ENCODE measurements at regions not wholly inside any gene's neighbourhood (a gene's known extent, or its start where the extent isn't known, plus 50 kb on each side); places are given as distances from the start of the nearest gene placed in this dataset.
A peak's percentile ranks its signal among the peaks of the same experiment; 100 is the strongest.

- WGBS, 4 donors, result 72 to 82% (median 73%) methylated on average over 3 of the region's 3 CpGs
- DNase-seq, result no peak
- intact Hi-C loops (cut with DNase I), result no loop called here
These were observed 331.7 kb upstream of the ADGRL3 start for GRCh38 chr4:60868232-60868960.

GRCh38 chr4:60879135-60879701 lies 320.9 kb upstream of the ADGRL3 start:
- intact Hi-C loops (cut with DNase I), result no loop called here
- WGBS, 4 donors, result 66 to 85% (median 82%) methylated on average over 1 of the region's 1 CpG
- ATAC-seq, result no peak
- Histone ChIP-seq H3K4me3 (no peak overlapping the region), H3K27ac (no peak overlapping the region), H3K9me3 (peaks cover 0 to 20% (median 4%) of the 10 kb centered on the region in 12 donors), H3K27me3 (no peaks in the 10 kb centered on the region), H3K4me1 (no peaks in the 10 kb centered on the region), H3K36me3 (no peaks in the 10 kb centered on the region)
- DNase-seq, result no peak
- no peak for TF ChIP-seq CTCF (IDR thresholded peaks at IDR 0.05)
- TF ChIP-seq POLR2A (IDR thresholded peaks at IDR 0.05), result no peak

More at GRCh38 chr4:60868232-60868960, 331.7 kb upstream of the ADGRL3 start:
- Histone ChIP-seq H3K27me3 (no peaks in the 10 kb centered on the region), H3K4me1 (no peaks in the 10 kb centered on the region), H3K27ac (no peak overlapping the region), H3K4me3 (peak overlapping the region in 1 of 12 donors; percentile 3), H3K36me3 (no peaks in the 10 kb centered on the region), H3K9me3 (no peaks in the 10 kb centered on the region)
- no peak for TF ChIP-seq POLR2A (IDR thresholded peaks at IDR 0.05)
- TF ChIP-seq CTCF (IDR thresholded peaks at IDR 0.05), result no peak
- ATAC-seq, result no peak

DNA sequence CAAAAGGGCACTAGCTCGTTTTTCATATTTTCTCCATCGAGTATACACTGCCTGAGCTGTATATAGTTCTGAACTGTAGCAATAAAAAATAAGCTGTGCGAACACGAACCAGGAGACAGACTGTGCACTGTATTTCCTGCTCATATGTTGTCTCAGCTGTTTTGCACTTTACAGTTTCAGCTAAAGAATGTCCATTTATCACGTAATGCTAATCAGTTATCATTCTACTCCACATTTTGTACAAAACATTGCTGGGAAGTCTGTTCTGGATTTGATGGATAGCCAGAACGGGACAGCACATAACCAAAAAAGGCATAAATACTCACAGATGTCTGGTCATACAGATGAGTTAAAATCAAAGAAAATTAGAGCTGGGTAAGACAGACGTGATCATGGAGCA lies 315.5 kb upstream of the ADGRL3 start:
- 28 to 42% (median 36%) methylated on average over 7 of the region's 7 CpGs for WGBS, 4 donors
- ATAC-seq (peak in 1 of 4 donors; percentile 53), DNase-seq (no peak)
- Histone ChIP-seq H3K36me3 (no peaks in the 10 kb centered on the region), H3K4me1 (no peaks in the 10 kb centered on the region), H3K4me3 (peak overlapping the region in 5 of 12 donors; percentile 14 to 34 (median 23)), H3K27me3 (no peaks in the 10 kb centered on the region), H3K27ac (no peak overlapping the region), H3K9me3 (peaks cover 0 to 11% (median under 1%) of the 10 kb centered on the region in 12 donors)
- no peak for TF ChIP-seq CTCF (IDR thresholded peaks at IDR 0.05)
- TF ChIP-seq POLR2A (IDR thresholded peaks at IDR 0.05), result no peak
- intact Hi-C loops (cut with DNase I), result no loop called here

GRCh38 chr4:60885011-60885410 lies 315.1 kb upstream of the ADGRL3 start:
- H3K4me3 ChIP-seq, result peak overlapping the region in 5 of 12 donors; percentile 14 to 34 (median 23)
- no peaks in the 10 kb centered on the region for H3K27me3 ChIP-seq
- H3K36me3 ChIP-seq, result no peaks in the 10 kb centered on the region
- intact Hi-C loops (cut with DNase I), result no loop called here
- 48 to 67% (median 61%) methylated on average over 2 of the region's 2 CpGs for WGBS, 4 donors
- peaks cover 0 to 7% (median 0%) of the 10 kb centered on the region in 12 donors for H3K9me3 ChIP-seq
- no peak for TF ChIP-seq POLR2A (IDR thresholded peaks at IDR 0.05)
- TF ChIP-seq CTCF (IDR thresholded peaks at IDR 0.05), result no peak
- ATAC-seq (no peak), DNase-seq (no peak)
- H3K4me1 ChIP-seq, result no peaks in the 10 kb centered on the region
- no peak overlapping the region for H3K27ac ChIP-seq

Data from heart left ventricle (tissue), 16 donors.